Transverse colon (tissue), 4 donors: ENCODE measurements at regions not wholly inside any gene's neighbourhood (a gene's known extent, or its start where the extent isn't known, plus 50 kb on each side); places are given as distances from the start of the nearest gene placed in this dataset.

ENCODE experiments used
- DNase-seq: peaks from one replicate; pipeline ENCODE4 v3.0.0-alpha.2; 2019
- H3K27ac ChIP-seq, 4 donors: fragments of 200-600 bp; sonication (generic); 2 replicates each; pipeline ENCODE4 v1.5.1; 2016 to 2018; ENCODE audit warnings: inconsistent platforms in 4 of 4
- H3K27me3 ChIP-seq: fragments of 200-600 bp; sonication (generic); 2 replicates; pipeline ENCODE4 v1.5.1; 2017; ENCODE audit warnings: inconsistent platforms
- H3K36me3 ChIP-seq, 4 donors: fragments of 200-600 bp; sonication (generic); 2 replicates each; pipeline ENCODE4 v1.5.1; 2017 to 2019; ENCODE audit warnings: inconsistent platforms in 4 of 4
- H3K4me1 ChIP-seq, 4 donors: fragments of 200-600 bp; sonication (generic); 2 replicates each; pipeline ENCODE4 v1.5.1; 2017 to 2020; ENCODE audit warnings: inconsistent platforms in 4 of 4
- H3K4me3 ChIP-seq, 4 donors: fragments of 200-600 bp; sonication (generic); 1 replicate in 1 of 4; 2 replicates in 3 of 4; pipeline versions ENCODE4 v1.5.1 to v1.6.1; 2017 to 2019; ENCODE audit warnings: inconsistent platforms in 4 of 4
- H3K9me3 ChIP-seq, 2 donors: fragments of 200-600 bp; sonication (generic); 2 replicates each; pipeline ENCODE4 v1.5.1; 2017 to 2019; ENCODE audit warnings: inconsistent platforms in 2 of 2
- CTCF ChIP-seq, 5 experiments: fragments of 200-600 bp in 3 of 5; fragments of 450-650 bp in 2 of 5; sonication (generic) in 3 of 5; IDR thresholded peaks; 1 replicate in 2 of 5; 2 replicates in 3 of 5; pipeline ENCODE4 v1.5.1; 2016 to 2017; ENCODE audit warnings: antibody characterized with exemption in 5 of 5, inconsistent platforms in 3 of 5, mild to moderate bottlenecking in 2 of 5, moderate library complexity in 1 of 5
- EP300 ChIP-seq: sonication (generic); formaldehyde crosslinking; IDR thresholded peaks from one replicate; pipeline ENCODE4 v1.6.1; 2017; ENCODE audit warnings: antibody characterized with exemption, low read depth
- POLR2A ChIP-seq: fragments of 450-650 bp; IDR thresholded peaks from one replicate; pipeline ENCODE4 v1.6.1; 2016; ENCODE audit warnings: antibody characterized with exemption, mild to moderate bottlenecking, moderate library complexity
- POLR2AphosphoS5 ChIP-seq, 3 donors: sonication (generic); formaldehyde crosslinking; IDR thresholded peaks; one replicate each; pipeline ENCODE4 v1.6.1; 2016; ENCODE audit warnings: antibody characterized with exemption in 3 of 3
- WGBS, 2 donors: methylation state at CpG; one replicate each; pipeline ENCODE4 v1.1.5; 2018; ENCODE audit warnings: low coverage in 1 of 2; 5-methylcytosine and 5-hydroxymethylcytosine counted together
- in situ Hi-C, 4 donors: fragments of 200-750 bp; cut with MboI; loops; one replicate each; pipeline versions ENCODE4 v1.15.0 to v1.15.1; 2017; ENCODE audit warnings: low sequenced_read_pairs in 3 of 4, low pct_ligation_motif_present in 1 of 4, low pct_unique_long_range_greater_than_20kb in 1 of 4
- intact Hi-C: fragments of 100-400 bp; cut with DNase I; formaldehyde crosslinking; loops from one replicate; pipeline ENCODE4 v1.15.1; 2023; ENCODE audit warnings: low total_unique reads

DNA sequence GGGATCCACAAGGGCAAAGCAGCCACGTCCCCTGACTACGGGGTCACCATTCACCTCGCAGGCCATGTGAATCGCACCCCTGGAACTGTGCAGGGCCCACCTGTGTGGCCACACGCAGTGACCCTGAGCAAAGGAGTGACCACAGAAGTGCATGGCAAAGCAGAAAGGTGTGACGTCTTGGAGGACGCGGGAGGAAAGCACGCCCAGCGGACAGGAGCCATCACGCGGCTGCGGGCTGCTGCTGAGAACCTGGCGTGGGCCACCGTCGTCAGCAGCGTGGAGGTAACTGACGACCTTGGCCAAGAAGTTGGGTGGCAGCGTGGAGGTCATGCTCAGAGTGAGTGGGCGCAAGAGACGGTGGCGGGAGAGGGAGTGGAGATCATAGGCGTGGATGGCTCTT, 76.7 kb upstream of the C1orf174 start:
- intact Hi-C loops, result no loop called here
- no peak for DNase-seq
- Histone ChIP-seq H3K4me3 (no peak overlapping the region), H3K27me3 (peaks cover 2% of the 10 kb centered on the region), H3K4me1 (no peaks in the 10 kb centered on the region), H3K9me3 (no peaks in the 10 kb centered on the region), H3K27ac (no peak overlapping the region), H3K36me3 (no peaks in the 10 kb centered on the region)
- 84 to 94% methylated on average over 8 to 23 of the region's 23 CpGs for WGBS, 2 donors
- in situ Hi-C loops, result no loop called here
- no peak for TF ChIP-seq CTCF (IDR thresholded peaks at IDR 0.05)
- no peak for TF ChIP-seq EP300
- no peak for TF ChIP-seq POLR2AphosphoS5 (IDR thresholded peaks at IDR 0.05)
- TF ChIP-seq POLR2A, result no peak

DNA sequence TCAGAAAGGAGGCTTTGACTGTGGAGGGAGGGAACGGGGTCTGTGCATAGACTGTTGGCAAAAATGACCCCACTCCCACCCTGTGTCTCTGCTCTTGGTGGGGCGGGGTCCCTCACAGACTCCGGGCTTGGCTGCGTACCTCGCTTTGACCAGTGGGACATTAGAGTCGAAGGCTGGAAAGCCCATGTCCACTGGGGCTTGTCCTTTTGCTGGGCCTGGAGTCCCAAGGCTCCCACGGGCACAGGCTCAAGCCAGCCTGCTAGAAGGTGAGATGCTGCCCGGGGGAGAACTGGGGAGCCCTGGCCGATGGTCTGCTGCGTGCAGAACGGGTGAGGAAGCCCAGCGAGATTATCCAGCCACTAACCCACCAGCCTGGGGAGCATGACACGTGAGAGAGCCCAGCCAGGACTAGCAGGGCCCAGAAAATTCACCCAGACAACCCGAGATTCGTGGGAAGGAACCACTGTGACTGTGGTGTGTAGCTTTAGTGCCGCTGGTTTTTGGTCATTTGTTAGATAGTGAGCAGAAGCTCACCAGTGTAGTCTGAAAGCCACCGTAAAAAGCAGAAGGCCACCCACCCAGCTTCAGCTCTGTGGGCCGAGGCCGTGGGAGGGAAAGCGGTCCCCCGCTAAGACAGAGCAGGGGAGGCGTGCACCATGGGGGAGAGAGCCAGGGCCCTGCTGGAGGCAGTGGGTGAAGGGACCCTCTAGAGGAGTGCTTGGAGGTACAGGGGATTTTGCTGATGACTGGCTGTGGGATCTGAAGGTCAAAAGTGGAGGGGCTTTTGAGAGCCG, 78.3 kb upstream of the C1orf174 start:
- no peak for TF ChIP-seq CTCF (IDR thresholded peaks at IDR 0.05)
- Histone ChIP-seq H3K27me3 (no peaks in the 10 kb centered on the region), H3K9me3 (no peaks in the 10 kb centered on the region), H3K4me3 (no peak overlapping the region), H3K36me3 (no peaks in the 10 kb centered on the region), H3K4me1 (no peaks in the 10 kb centered on the region), H3K27ac (no peak overlapping the region)
- intact Hi-C loops, result no loop called here
- in situ Hi-C loops, result no loop called here
- 79% methylated on average over 22 of the region's 23 CpGs; no CpG with 5 or more reads in 1 of the 2 donors for WGBS, 2 donors
- no peak for DNase-seq

- H3K27me3 ChIP-seq, result no peaks in the 10 kb centered on the region
- TF ChIP-seq POLR2A (no peak), EP300 (no peak), POLR2AphosphoS5 (IDR thresholded peaks at IDR 0.05) (no peak), CTCF (IDR thresholded peaks at IDR 0.05) (no peak)
- no peak overlapping the region for H3K4me3 ChIP-seq
- no peak overlapping the region for H3K27ac ChIP-seq
- in situ Hi-C loops (no loop called here), intact Hi-C loops (no loop called here)
- no peak for DNase-seq
- WGBS, 2 donors, result 60% methylated on average over 9 of the region's 9 CpGs; no CpG with 5 or more reads in 1 of the 2 donors
- no peaks in the 10 kb centered on the region for H3K36me3 ChIP-seq
- H3K4me1 ChIP-seq, result no peaks in the 10 kb centered on the region
- H3K9me3 ChIP-seq, result no peaks in the 10 kb centered on the region
These were observed 78.9 kb upstream of the C1orf174 start for GRCh38 chr1:3978990-3979325.

GRCh38 chr1:3981261-3981660, 81.2 kb upstream of the C1orf174 start:
- H3K36me3 ChIP-seq, result no peaks in the 10 kb centered on the region
- DNase-seq, result no peak
- H3K27me3 ChIP-seq, result no peaks in the 10 kb centered on the region
- 79% methylated on average over 5 of the region's 5 CpGs; no CpG with 5 or more reads in 1 of the 2 donors for WGBS, 2 donors
- no peaks in the 10 kb centered on the region for H3K4me1 ChIP-seq
- TF ChIP-seq EP300 (no peak), POLR2AphosphoS5 (IDR thresholded peaks at IDR 0.05) (no peak), CTCF (IDR thresholded peaks at IDR 0.05) (no peak), POLR2A (no peak)
- no peak overlapping the region for H3K27ac ChIP-seq
- in situ Hi-C loops (no loop called here), intact Hi-C loops (no loop called here)
- H3K9me3 ChIP-seq, result no peaks in the 10 kb centered on the region
- H3K4me3 ChIP-seq, result no peak overlapping the region
